Suprapubic skin (tissue), 4 donors: ENCODE measurements at regions not wholly inside any gene's neighbourhood (a gene's known extent, or its start where the extent isn't known, plus 50 kb on each side); places are given as distances from the start of the nearest gene placed in this dataset.

ENCODE experiments used
- CTCF ChIP-seq, 2 donors: fragments of 200-600 bp in 1 of 2; fragments of 450-650 bp in 1 of 2; sonication (generic) in 1 of 2; IDR thresholded peaks; one replicate each; pipeline ENCODE4 v1.5.1; 2016 to 2019; ENCODE audit warnings: antibody characterized with exemption in 2 of 2, mild to moderate bottlenecking in 1 of 2, moderate library complexity in 1 of 2
- EP300 ChIP-seq: sonication (generic); formaldehyde crosslinking; IDR thresholded peaks from one replicate; pipeline ENCODE4 v1.6.1; 2017; ENCODE audit warnings: antibody characterized with exemption
- POLR2A ChIP-seq, 2 donors: fragments of 450-650 bp; IDR thresholded peaks; one replicate each; pipeline ENCODE4 v1.6.1; 2017; ENCODE audit warnings: antibody characterized with exemption in 2 of 2, mild to moderate bottlenecking in 2 of 2, moderate library complexity in 2 of 2
- POLR2AphosphoS5 ChIP-seq, 3 donors: sonication (generic); formaldehyde crosslinking; IDR thresholded peaks; one replicate each; pipeline ENCODE4 v1.6.1; 2017; ENCODE audit warnings: antibody characterized with exemption in 3 of 3

- TF ChIP-seq POLR2A (IDR thresholded peaks at IDR 0.05) (no peak), EP300 (no peak), CTCF (IDR thresholded peaks at IDR 0.05) (no peak), POLR2AphosphoS5 (IDR thresholded peaks at IDR 0.05) (no peak)
These were observed 197.3 kb upstream of the ADAMTS9 start for GRCh38 chr3:64885055-64885454.
